Skin epidermis (tissue), 12 donors: ENCODE measurements at regions not wholly inside any gene's neighbourhood (a gene's known extent, or its start where the extent isn't known, plus 50 kb on each side); places are given as distances from the start of the nearest gene placed in this dataset.
"Not testable (repeated sequence)": the region's sequence is repeated elsewhere in the genome, so short reads cannot be mapped to it uniquely, and the experiment has no call there.

Experiments used
- H3K27ac ChIP-seq, 21 experiments: fragments of 200-600 bp; sonication (generic) in 11 of 21; one replicate each; pipeline ENCODE4 v1.5.0; 2020; ENCODE audit warnings: mild to moderate bottlenecking in 3 of 21, inconsistent platforms in 2 of 21, moderate library complexity in 2 of 21
- H3K4me3 ChIP-seq, 7 experiments: fragments of 200-600 bp; sonication (generic) in 2 of 7; one replicate each; pipeline ENCODE4 v1.5.0; 2020; ENCODE audit warnings: inconsistent platforms in 2 of 7, mild to moderate bottlenecking in 2 of 7, moderate library complexity in 1 of 7

- Histone ChIP-seq H3K4me3 (no peak overlapping the region), H3K27ac (no peak overlapping the region)
Observed at GRCh38 chr13:55073000-55073399, 2044.4 kb downstream of the OLFM4 start.

DNA sequence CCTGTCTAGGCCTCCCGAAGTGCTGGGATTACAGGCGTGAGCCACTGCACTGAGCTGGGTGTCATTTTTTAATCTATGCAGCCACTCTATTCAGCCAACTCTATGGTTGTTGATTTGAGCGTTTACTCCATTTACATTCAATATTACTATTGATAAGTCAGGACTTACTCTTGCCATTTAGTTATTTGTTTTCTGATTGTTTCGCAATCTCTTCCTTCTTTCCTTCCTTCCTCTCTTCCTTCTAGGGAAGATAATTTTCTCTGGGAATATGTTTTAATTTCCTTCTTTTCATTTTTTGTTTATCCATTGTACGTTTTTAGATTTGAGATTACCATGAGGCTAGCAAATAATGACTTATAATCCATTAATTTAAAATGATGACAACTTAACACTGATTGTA is 2056.0 kb downstream of the OLFM4 start:
- Histone ChIP-seq H3K27ac (no peak overlapping the region), H3K4me3 (no peak overlapping the region)

DNA sequence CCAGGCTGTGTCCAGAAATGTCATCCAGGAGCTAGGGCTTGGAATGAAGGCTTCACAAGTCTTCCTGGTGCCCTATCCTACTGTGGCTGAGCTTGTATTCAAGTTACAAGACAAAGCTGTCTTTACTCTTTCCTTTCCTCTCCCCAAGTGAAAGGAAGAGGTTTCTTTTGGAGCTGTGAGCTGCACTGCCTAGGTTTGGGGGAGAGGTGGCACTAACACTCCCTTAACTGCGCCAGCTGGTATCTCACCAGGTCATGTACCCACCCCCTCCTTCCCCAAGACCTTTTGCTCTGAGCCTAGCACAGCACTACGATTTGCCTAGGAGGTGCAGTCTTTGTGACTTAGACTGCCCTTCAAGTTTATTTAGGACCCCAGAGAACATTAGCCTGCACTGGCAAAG is 2053.6 kb upstream of the PRR20A start:
- Histone ChIP-seq H3K27ac (no peak overlapping the region), H3K4me3 (no peak overlapping the region)

GRCh38 chr13:55090612-55091011 is 2050.1 kb upstream of the PRR20A start:
- Histone ChIP-seq H3K27ac (no peak overlapping the region), H3K4me3 (no peak overlapping the region)

DNA sequence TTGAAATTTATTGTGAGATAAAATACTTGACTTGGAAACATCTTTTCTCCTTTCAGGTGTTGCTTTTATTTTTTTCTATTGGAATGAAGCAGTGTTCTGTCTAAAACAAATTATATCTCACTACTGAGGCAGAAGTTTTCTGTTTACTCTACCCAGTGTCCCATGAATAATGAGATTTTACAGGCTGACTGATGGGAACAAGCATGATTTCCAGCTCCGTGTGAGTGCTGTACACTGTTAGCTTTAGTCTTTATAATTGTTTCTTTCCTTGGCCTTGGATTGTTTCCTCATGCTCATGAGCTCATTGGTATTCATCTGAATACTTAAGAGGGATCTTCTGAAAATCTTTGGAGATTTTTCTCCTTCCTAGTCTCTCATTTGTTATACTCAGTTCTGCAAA is 2049.5 kb upstream of the PRR20A start:
- H3K27ac ChIP-seq, result no peak overlapping the region
- no peak overlapping the region for H3K4me3 ChIP-seq

- no peak overlapping the region for H3K27ac ChIP-seq
Observed at GRCh38 chr13:55106509-55106908, 2034.2 kb upstream of the PRR20A start.

GRCh38 chr13:55120631-55121030 is 2020.1 kb upstream of the PRR20A start:
- Histone ChIP-seq H3K4me3 (no peak overlapping the region), H3K27ac (no peak overlapping the region)

More at GRCh38 chr13:55106509-55106908, 2034.2 kb upstream of the PRR20A start:
- no peak overlapping the region for H3K4me3 ChIP-seq

DNA sequence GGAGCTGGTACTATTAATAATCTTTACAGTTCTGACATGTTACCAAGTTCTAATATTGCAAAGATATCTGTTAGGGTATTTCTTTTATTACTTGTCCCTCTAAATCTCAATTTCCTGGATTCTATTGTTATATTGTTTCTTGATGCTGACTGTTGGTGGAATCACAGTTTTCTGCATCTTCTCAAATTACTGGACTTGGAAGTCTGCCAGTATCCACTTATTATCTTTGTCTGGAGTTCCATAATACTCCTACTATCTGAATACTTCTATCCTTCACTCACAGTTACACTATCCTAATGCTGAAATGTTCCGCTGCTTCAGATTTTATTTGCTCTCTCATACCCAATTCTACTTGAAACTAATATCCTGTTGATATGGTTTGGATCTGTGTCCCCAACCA is 1985.7 kb upstream of the PRR20A start:
- H3K27ac ChIP-seq, result no peak overlapping the region
- no peak overlapping the region for H3K4me3 ChIP-seq

DNA sequence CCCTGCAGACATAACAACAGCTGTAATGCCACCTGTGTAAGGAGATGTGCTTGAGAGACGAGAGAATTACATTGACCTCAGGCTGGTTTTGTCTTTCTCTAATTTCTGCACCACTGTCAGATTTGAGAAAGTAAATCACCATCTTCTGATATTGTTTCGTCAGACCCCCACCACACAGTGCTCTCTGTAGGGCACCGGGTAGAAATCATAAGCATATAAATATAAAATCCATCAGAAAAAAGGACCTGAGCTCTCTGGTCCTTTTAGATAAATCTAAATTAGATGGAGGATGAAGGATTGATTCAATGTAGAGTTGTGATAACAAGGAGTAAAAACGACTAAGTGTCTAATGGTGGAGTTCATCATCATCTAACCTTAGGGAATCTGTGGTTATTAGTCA is 1981.0 kb upstream of the PRR20A start:
- Histone ChIP-seq H3K4me3 (no peak overlapping the region), H3K27ac (no peak overlapping the region)

GRCh38 chr13:55160867-55161266 is 1979.9 kb upstream of the PRR20A start:
- Histone ChIP-seq H3K4me3 (no peak overlapping the region), H3K27ac (no peak overlapping the region)

- H3K27ac ChIP-seq, H3K4me3 ChIP-seq: not testable (repeated sequence)
Observed at GRCh38 chr13:55178582-55178981, 1962.1 kb upstream of the PRR20A start.

GRCh38 chr13:55190996-55191395 is 1949.7 kb upstream of the PRR20A start:
- Histone ChIP-seq H3K4me3 (no peak overlapping the region), H3K27ac (no peak overlapping the region)

GRCh38 chr13:55199134-55199533 is 1941.6 kb upstream of the PRR20A start:
- H3K27ac ChIP-seq, result no peak overlapping the region
- no peak overlapping the region for H3K4me3 ChIP-seq

DNA sequence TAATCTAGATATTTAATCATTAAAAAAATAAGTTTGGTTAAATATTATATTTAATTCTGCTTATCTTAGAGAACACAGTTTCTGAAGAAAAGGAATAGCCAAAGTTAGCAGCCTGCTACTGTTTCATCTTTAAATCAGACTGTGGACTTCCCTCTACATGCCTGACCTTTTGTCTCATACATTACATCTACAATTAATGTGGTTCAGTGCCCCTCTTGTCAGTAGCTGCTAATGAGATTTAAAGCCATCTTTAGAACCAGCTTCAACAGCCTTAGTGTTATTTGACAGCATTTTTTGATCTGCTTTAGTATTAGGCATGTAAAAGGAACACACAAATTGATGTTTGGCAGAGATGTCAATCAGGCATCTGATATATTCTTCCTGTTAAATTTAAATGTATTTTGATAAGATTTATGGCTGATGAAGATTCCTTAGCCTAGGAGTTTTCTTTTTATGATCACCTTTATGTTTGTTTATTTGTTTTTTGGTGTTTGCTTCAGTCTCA is 1925.8 kb upstream of the PRR20A start:
- Histone ChIP-seq H3K4me3 (no peak overlapping the region), H3K27ac (no peak overlapping the region)

DNA sequence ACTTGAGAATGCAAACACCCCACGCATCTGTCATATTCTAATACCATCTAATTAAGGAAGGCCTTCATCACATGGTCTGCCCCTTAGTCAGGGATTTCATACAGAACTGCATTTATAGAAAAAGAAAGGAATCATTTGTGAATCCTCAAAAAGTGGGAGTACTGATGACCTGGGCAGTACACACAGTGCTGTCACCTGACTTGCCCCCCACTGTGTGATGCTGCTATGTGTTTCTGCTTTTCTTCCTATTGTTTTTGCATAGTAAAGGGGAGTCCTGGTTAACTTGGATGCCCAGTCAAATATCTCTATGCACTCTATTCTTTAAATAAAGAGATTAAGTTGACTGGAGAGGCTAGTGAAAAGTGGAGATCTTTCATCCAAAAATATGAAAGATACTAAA is 1921.2 kb upstream of the PRR20A start:
- Histone ChIP-seq H3K27ac (no peak overlapping the region), H3K4me3 (no peak overlapping the region)

DNA sequence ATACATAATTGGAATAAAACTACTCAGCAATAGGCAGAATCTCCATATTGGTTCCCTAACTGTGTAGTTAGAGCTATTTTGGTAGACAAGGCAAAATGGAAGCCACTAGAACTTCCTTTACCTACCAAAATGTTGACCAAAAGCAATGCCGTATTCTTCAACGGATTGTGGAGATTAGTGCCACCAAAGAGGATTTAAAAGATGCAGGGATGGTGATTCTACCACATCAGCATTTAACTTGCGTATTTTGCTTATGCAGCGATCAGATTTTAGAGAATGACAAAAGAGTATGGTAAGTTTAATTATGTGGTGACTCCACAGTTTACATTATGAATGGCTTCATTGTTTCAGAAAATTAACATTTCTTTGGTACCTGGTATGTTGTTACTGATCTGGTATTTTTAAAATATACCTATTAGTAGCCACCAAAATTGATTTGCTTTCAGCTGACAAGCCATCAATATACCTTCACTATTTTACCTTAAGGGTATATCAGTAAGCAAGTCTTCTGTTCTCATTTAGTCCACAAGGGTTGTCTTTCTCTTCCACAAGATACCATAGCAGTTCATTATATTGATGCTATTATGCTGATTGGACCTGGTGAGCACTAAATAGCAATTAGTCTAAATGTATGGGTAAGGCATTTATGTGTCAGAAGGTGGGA is 1910.7 kb upstream of the PRR20A start:
- Histone ChIP-seq H3K4me3 (no peak overlapping the region), H3K27ac (no peak overlapping the region)

DNA sequence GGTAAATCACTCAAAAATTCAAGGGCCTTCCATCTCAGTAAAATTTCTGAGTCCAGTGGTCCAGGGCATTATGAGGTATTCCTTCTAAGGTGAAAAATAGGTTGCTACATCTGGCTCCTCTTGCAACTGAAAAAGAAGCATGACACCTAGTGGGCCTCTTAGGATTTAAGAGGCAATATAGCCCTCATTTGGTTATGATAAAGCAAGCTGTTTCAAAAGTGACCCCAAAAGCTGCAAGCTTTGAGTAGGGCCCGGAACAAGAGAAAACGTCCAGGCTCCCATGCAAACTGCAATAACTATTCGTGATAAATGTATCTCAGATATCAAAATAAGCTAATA is 1910.2 kb upstream of the PRR20A start:
- H3K4me3 ChIP-seq, result no peak overlapping the region
- H3K27ac ChIP-seq, result no peak overlapping the region

GRCh38 chr13:55234311-55234710 is 1906.4 kb upstream of the PRR20A start:
- no peak overlapping the region for H3K27ac ChIP-seq
- H3K4me3 ChIP-seq, result no peak overlapping the region

- Histone ChIP-seq H3K4me3 (no peak overlapping the region), H3K27ac (no peak overlapping the region)
Observed at GRCh38 chr13:55245005-55245644, 1895.6 kb upstream of the PRR20A start.

DNA sequence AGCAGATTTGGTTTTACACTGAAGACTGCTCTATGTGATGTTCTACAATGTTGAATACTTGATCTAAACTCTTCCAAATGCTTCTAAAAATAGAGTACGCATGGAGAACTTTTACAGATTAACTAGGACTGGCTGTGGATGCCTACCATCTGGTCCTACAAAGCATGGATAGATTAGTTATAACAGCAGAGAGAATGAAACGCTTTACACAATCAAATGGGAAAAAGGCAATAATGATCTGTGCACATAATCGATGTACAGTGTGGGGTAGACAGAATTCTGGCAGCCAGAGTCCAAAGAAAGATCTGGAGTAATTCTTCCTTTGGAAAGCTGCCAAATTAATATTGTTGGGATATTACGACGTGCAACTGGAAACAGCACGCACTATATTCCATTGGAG is 1885.5 kb upstream of the PRR20A start:
- Histone ChIP-seq H3K27ac (no peak overlapping the region), H3K4me3 (no peak overlapping the region)

DNA sequence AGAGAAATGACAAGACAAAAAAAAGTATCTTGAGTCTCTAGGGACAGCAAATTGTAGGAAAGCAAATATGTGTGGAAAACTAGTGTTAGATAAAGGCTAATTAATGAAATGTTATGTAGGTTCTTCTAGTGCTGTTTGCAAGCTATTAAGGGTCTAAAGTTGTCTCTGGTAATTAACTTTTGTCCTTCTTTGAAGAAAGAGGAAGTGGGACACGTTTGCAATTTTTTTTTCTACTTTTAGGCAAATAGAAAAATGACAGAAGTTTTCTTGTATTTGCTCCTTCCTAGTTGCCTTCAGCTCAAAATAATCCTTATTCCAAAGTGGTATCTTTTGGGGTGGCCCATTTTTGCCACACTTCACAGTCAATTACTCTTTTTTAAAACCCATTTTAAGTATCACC is 1877.7 kb upstream of the PRR20A start:
- Histone ChIP-seq H3K4me3 (no peak overlapping the region), H3K27ac (no peak overlapping the region)

DNA sequence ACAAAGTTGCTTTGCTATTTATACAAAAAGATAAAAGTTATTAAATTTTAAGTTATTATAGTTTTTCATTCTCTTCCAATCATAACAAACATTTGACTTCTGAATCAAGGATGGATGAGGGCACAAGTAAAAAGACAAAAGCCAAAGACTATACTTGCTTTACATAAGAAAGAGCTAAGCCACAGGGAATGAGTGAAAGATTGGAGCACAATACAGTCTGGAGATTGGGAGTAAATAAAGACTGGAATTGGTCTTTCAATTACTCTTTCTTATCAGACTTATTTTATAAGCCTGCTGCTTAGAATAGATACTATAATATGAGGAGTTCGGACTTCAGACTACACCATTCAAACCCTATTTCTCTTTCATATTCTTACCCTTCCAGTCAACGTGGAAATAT is 1874.1 kb upstream of the PRR20A start:
- no peak overlapping the region for H3K4me3 ChIP-seq
- no peak overlapping the region for H3K27ac ChIP-seq
